Psoas muscle (tissue), 7 donors: ENCODE measurements at regions not wholly inside any gene's neighbourhood (a gene's known extent, or its start where the extent isn't known, plus 50 kb on each side); places are given as distances from the start of the nearest gene placed in this dataset.

ENCODE experiments used
- ATAC-seq, 4 donors: fragments of 200-7000 bp; cut with Tn5 transposase; one replicate each; pipeline ENCODE4 v1.9.1; 2020; ENCODE audit warnings: moderate library complexity in 3 of 4, mild to moderate bottlenecking in 2 of 4
- DNase-seq, 2 donors: peaks; one replicate each; pipeline ENCODE4 v3.0.0-alpha.2; 2020
- H3K27ac ChIP-seq: fragments of 200-600 bp; one replicate; pipeline ENCODE4 v1.8.0; 2022
- H3K27me3 ChIP-seq, 3 donors: fragments of 200-600 bp in 1 of 3; one replicate each; pipeline versions ENCODE4 v1.6.1 to v1.8.0; 2013 to 2022; ENCODE audit warnings: low read length in 2 of 3, mild to moderate bottlenecking in 2 of 3, moderate library complexity in 1 of 3; ENCODE audit not compliant: insufficient read depth in 3 of 3
- H3K36me3 ChIP-seq, 2 donors: fragments of 200-600 bp in 1 of 2; one replicate each; pipeline versions ENCODE4 v1.6.1 to v1.8.0; 2013 to 2022; ENCODE audit warnings: low read depth in 1 of 2, mild to moderate bottlenecking in 1 of 2, moderate library complexity in 1 of 2; ENCODE audit not compliant: insufficient read depth in 1 of 2
- H3K4me1 ChIP-seq: fragments of 200-600 bp; one replicate; pipeline ENCODE4 v1.8.0; 2022
- H3K4me3 ChIP-seq: fragments of 200-600 bp; one replicate; pipeline ENCODE4 v1.8.0; 2022; ENCODE audit warnings: mild to moderate bottlenecking
- H3K9me3 ChIP-seq: fragments of 200-600 bp; one replicate; pipeline ENCODE4 v1.8.0; 2022
- WGBS, 3 donors: extraction: QIAGEN DNeasy Blood & Tissue Kit; methylation state at CpG; one replicate each; pipeline versions ENCODE4 v1.1.6 to v1.1.7; 2013; 5-methylcytosine and 5-hydroxymethylcytosine counted together
- intact Hi-C, 2 donors: fragments of 100-400 bp; cut with DNase I; formaldehyde crosslinking; loops; one replicate each; pipeline versions ENCODE4 v1.11.0 to v1.14.2; 2022
- TF ChIP-seq, protein P1 (sequence below): fragments of 200-600 bp; IDR thresholded peaks from one replicate; pipeline ENCODE4 v1.8.0; 2022; ENCODE audit warnings: antibody characterized with exemption
- donor health status: healthy with polysubstance abuse.
- donor health status: DM: no; HTN: no; CAD: no; lungs with moderate emphysema.
- donor health status: Bipolar disorder and iron deficiency.
- donor health status: healthy.
- donor health status: DM: yes; HTN: yes; CAD: no.
- donor health status: DM: no; HTN: no; CAD: no.
- donor health status: DM: yes; HTN: yes; CAD: no.

DNA sequence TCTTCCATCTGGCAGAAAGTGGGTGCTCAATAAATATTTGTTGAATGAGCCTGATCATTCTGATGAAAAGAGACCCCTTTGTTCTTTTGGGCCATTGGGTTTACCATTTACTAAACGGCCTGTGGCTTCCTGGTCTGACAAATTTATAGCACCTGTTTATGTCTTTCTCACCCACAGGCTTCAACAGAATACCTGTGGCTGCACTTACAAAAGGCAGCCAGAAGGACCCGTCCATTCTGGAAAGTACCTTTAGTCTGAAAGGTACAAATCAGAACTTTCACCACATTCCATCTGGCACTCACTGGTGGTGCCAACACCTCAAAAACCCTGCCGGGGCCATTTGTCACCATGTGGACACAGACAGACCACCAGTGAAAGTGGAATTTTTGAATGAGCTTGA is 167.5 kb downstream of the ETAA1 start:
- Histone ChIP-seq H3K27ac (no peak overlapping the region), H3K4me1 (peaks cover 5% of the 10 kb centered on the region), H3K4me3 (no peak overlapping the region), H3K9me3 (no peaks in the 10 kb centered on the region), H3K27me3 (no peaks in the 10 kb centered on the region), H3K36me3 (no peaks in the 10 kb centered on the region)
- intact Hi-C loops = loop anchor here in 1 of 2 donors (5.0 kb wide), 1 partner anchor 73 kb away; no protein-coding TSS in a partner anchor
- ATAC-seq (no peak), DNase-seq (no peak)
- 73 to 79% (median 75%) methylated on average over 3 of the region's 3 CpGs for WGBS, 3 donors
- TF ChIP-seq, protein P1, sequence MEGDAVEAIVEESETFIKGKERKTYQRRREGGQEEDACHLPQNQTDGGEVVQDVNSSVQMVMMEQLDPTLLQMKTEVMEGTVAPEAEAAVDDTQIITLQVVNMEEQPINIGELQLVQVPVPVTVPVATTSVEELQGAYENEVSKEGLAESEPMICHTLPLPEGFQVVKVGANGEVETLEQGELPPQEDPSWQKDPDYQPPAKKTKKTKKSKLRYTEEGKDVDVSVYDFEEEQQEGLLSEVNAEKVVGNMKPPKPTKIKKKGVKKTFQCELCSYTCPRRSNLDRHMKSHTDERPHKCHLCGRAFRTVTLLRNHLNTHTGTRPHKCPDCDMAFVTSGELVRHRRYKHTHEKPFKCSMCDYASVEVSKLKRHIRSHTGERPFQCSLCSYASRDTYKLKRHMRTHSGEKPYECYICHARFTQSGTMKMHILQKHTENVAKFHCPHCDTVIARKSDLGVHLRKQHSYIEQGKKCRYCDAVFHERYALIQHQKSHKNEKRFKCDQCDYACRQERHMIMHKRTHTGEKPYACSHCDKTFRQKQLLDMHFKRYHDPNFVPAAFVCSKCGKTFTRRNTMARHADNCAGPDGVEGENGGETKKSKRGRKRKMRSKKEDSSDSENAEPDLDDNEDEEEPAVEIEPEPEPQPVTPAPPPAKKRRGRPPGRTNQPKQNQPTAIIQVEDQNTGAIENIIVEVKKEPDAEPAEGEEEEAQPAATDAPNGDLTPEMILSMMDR = no peak

DNA sequence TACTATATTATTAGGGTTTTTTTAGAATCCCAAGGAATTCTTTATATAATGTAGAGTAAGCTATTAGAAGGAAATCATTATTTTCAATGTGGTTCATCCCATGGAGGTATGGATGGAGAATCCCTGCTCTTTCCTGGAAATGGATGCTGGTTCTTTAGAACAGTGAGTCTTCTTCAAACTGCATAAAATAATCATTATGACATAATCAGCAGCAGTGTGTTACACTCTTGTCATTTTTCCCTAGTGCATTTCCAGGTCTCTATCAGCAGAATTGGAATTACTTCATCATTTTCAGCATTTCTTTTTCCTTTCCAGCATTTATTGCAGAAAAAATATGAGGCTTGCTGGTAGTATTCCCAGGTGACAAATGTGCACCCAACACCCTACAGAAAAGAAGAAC is 168.1 kb downstream of the ETAA1 start:
- no peaks in the 10 kb centered on the region for H3K9me3 ChIP-seq
- H3K4me3 ChIP-seq = no peak overlapping the region
- H3K27ac ChIP-seq = no peak overlapping the region
- TF ChIP-seq, protein P1 = no peak
- no peaks in the 10 kb centered on the region for H3K36me3 ChIP-seq
- H3K4me1 ChIP-seq = peaks cover 5% of the 10 kb centered on the region
- DNase-seq (no peak), ATAC-seq (no peak)
- intact Hi-C loops = no loop called here
- H3K27me3 ChIP-seq = no peaks in the 10 kb centered on the region

DNA sequence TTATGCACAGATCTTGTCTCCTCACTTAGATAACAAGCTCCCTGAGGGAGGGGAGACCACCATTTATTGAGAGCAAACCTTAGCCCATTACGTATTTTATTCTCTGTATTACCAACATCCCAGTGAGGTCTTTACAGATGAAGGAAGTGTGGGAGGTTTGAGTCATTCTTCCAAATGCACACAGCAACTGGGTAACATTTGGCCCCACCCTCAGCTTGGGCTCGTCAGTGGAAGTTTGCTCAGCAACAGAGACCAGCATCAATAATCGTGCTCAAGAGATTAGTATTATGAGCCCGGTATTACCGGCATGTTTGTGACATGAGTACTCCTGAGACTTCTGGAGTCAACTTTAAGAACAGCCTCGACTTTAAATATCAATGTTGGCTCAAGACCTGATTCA is 168.6 kb downstream of the ETAA1 start:
- intact Hi-C loops = no loop called here
- Histone ChIP-seq H3K9me3 (no peaks in the 10 kb centered on the region), H3K4me1 (peaks cover 5% of the 10 kb centered on the region), H3K4me3 (no peak overlapping the region), H3K27ac (no peak overlapping the region), H3K36me3 (no peaks in the 10 kb centered on the region), H3K27me3 (no peaks in the 10 kb centered on the region)
- TF ChIP-seq, protein P1 = no peak
- WGBS, 3 donors = 66 to 73% (median 71%) methylated on average over 6 of the region's 6 CpGs
- ATAC-seq (no peak), DNase-seq (no peak)

- intact Hi-C loops = no loop called here
- H3K27ac ChIP-seq = no peak overlapping the region
- TF ChIP-seq, protein P1 = no peak
- no peaks in the 10 kb centered on the region for H3K9me3 ChIP-seq
- no peaks in the 10 kb centered on the region for H3K27me3 ChIP-seq
- H3K4me3 ChIP-seq = no peak overlapping the region
- peaks cover 4% of the 10 kb centered on the region for H3K4me1 ChIP-seq
- H3K36me3 ChIP-seq = no peaks in the 10 kb centered on the region
- DNase-seq (no peak), ATAC-seq (no peak)
These were observed 169.2 kb downstream of the ETAA1 start for GRCh38 chr2:67566285-67566684.

DNA sequence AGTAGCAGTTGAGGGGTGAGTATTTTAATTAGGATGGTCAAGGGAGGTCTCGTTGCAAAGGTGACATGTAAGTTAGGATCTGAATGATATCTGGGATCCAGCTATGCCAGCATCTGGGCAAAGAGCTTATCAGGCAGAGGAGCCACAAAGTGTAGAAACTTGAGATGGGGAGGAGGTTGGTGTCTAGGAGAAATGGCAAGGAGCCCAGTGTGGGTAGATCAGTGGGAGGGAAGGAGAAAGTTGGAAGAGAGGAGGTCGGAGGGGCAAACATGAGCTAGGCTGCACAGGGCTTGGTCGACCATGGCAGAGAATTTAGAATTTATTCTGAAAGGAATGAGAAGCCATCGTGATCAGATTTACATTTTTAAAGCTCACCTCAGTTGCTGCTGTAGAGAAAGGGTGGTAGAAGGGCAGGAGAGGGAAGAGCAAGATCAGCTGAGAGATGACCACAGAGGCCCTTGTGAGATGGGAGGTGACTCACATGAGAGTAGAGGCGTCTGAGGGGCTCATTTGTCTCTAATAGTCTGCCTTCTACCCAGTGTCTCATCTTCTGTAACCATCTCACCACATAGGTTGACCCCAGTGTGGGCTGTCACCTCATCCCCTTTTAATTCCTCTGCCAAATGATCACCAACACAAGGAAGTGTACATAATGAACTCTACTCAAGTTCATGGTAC is 170.0 kb downstream of the ETAA1 start:
- 85 to 92% (median 85%) methylated on average over 5 of the region's 5 CpGs for WGBS, 3 donors
- Histone ChIP-seq H3K36me3 (no peaks in the 10 kb centered on the region), H3K4me1 (peaks cover 6% of the 10 kb centered on the region), H3K4me3 (no peak overlapping the region), H3K27ac (no peak overlapping the region), H3K27me3 (no peaks in the 10 kb centered on the region), H3K9me3 (no peaks in the 10 kb centered on the region)
- DNase-seq (no peak), ATAC-seq (no peak)
- intact Hi-C loops = no loop called here
- TF ChIP-seq, protein P1 = no peak
